Astrocyte (in vitro differentiated cells and primary cell): ENCODE measurements at regions not wholly inside any gene's neighbourhood (a gene's known extent, or its start where the extent isn't known, plus 50 kb on each side); places are given as distances from the start of the nearest gene placed in this dataset.

ENCODE experiments used
- CTCF ChIP-seq: IDR thresholded peaks from 2 replicates; pipeline ENCODE4 v1.5.1; 2011; ENCODE audit warnings: low read depth, mild to moderate bottlenecking, inconsistent platforms, low read length, moderate library complexity; ENCODE audit not compliant: insufficient read depth
- EZH2 ChIP-seq: IDR thresholded peaks from 2 replicates; pipeline ENCODE4 v1.6.1; 2012; ENCODE audit warnings: mild to moderate bottlenecking, low read length, inconsistent platforms; ENCODE audit not compliant: insufficient read depth

GRCh38 chr4:11259837-11260236 is 168.9 kb downstream of the HS3ST1 start:
- no peak for TF ChIP-seq CTCF
- TF ChIP-seq EZH2 = no peak
